Eye (tissue), 1 donor: ENCODE measurements at regions not wholly inside any gene's neighbourhood (a gene's known extent, or its start where the extent isn't known, plus 50 kb on each side); places are given as distances from the start of the nearest gene placed in this dataset.
"Not testable (repeated sequence)": the region's sequence is repeated elsewhere in the genome, so short reads cannot be mapped to it uniquely, and the experiment has no call there.

Source experiments
- DNase-seq: peaks from one replicate; pipeline ENCODE4 v3.0.0-alpha.2; 2015

DNA sequence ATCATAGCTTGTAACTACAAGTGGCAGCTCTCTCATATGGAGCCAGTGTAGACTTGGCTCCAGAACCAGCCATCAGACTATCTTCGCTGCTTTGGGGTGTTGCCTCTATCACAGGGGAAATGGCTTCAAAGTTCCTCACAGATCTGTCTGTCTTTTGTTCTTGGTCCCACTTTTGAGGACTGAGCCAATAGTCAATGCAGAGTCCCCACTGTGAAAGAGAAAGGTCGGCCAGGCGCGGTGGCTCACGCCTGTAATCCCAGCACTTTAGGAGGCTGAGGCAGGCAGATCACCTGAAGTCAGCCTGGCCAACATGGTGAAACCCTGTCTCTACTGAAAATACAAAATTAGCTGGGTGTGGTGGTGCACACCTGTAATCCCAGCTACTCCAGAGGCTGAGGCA, 86.9 kb upstream of the FZD7 start:
- DNase-seq = not testable (repeated sequence)

DNA sequence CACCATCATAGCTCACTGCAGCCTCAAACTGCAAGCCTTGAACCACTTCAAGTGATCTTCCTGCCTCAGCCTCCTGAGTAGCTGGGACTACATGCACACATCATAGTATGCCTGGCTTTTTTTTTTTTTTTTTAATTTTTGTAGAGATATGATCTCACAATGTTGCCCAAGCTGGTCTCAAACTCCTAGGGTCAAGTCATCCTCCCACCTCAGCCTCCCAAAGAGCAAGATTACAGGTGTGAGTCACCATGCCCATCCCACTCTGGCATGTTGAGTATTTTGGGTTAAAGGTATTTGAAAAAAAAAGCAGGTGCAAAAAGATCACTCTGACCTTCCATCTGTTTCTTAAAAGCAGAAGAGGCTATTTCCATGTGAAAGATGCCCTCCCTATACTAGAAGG, 86.4 kb upstream of the FZD7 start:
- DNase-seq = no peak

DNA sequence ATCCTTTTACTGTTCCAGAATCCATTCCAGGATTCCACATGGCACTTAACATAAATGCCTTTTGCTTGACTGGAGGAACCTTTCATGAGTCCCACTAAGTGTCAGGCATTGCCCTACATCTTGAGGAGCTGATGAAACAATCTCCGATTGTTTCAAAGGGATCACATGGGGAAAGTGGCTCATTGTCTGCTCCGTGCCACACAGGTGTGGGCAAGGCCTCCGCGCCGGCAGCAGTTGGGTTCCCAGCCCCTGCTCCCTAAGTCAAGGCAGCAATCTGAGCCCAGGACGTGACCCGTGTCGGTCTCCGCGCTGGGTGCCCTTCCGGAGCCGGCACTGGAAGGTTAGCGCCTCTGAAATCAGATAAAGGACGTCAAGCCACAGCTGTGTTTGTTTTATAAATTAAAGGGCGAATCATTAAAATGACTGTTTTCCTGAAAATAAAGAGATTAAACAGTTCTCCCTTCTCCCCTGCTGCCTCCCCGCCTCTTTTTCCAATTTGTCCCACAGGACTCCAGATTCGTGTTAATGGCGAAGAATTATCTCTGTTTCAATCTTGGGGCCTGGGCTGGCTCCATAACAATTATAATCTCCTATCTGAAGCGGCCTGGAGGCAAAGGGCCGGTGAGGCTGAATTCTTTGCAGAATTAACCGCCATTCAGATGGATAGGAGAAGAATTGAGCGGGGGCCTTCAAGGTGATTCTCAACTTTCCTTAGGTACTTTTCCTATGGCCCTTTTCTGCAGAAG, 84.3 kb upstream of the FZD7 start:
- no peak for DNase-seq

DNA sequence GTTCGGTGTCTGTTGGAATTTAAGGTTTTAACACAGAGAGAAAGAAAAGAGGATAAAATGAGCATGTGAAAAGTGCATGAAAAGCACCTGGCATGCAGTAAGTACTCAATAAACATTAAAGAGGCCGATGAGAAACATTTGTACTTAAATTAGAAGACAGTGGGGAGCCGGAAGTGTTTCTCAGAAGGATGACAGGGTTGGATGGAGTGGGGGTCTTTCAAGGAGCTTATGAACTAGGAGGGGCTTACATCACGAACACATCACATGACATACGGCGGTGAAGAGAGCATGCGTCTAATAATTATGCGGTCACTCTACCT, 83.8 kb upstream of the FZD7 start:
- no peak for DNase-seq

DNA sequence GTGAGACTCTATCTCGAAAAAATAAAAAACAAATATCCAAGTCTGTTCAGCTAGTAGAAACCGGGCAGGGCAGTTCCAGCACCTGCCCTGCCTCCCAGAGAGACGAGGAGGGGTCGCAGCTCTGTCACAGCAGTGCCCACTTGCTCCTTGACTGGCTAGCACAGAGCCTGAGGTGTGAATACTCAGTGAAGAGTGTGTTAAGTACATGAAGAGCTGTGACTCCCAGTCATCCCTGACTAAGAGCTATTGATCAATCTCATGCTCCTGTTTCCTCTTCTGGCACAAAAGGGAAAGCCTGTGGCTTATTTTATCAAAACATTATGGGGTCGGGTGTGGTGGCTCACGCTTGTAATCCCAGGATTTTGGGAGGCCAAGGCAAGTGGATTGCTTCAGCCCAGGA, 83.0 kb upstream of the FZD7 start:
- no peak for DNase-seq

DNA sequence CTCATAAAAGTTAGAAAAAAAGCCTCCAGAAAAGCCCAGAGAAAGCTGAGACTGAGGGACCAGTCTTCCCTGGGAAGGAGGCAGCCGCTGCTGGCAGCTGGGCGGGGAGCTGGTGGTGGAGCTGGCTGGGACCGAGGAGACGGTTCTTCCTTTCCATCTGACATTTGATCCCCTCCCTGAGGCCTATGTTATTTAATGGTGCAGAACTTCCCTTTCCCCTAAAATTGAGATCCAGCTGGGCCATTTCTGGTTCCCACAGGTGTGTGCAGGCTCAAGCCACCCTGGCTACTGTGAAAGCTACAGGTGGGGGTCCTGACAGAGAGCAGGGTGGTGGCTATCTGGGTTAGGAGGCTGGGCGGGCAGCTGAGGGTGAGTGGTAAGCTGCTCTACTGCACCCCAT, 81.5 kb upstream of the FZD7 start:
- DNase-seq = no peak

DNA sequence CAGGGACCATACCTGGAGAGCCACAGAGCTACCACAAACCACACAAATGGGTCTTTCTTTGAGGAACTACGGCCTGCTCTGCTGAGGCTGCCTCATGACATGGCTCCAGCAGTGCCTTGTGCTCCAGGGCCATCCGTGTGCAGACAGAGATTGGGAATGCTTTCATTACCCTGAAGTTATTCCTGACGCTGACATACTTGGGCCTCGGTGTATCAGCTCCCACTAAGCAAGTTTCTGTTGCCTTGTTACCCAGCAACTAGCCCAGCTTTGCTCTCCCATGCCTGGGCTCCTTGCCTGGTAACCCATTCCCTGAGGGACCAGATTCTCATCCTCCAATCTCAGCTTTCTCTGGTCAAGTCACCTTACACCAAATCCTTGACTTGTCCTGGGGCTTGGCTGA, 80.3 kb upstream of the FZD7 start:
- no peak for DNase-seq

DNA sequence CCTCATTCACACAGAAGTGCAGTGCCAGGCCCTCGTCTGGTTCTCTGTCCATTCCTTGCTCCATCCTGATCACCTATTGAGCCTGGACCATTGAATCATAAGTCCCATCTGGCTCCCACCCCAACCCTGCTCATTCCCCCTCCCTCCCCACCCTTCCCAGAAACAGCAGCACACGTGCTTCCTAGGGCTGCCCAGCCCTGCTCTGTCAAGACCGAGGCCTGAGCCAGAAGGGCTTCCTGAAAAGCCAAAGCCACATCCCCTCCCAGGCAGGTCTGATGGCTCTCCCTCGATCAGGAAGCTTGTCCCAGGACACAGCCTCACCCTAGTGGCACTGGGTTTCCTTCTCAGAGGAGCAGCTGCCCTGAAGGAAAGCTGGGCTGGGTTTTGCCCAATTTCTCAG, 79.8 kb upstream of the FZD7 start:
- no peak for DNase-seq

DNA sequence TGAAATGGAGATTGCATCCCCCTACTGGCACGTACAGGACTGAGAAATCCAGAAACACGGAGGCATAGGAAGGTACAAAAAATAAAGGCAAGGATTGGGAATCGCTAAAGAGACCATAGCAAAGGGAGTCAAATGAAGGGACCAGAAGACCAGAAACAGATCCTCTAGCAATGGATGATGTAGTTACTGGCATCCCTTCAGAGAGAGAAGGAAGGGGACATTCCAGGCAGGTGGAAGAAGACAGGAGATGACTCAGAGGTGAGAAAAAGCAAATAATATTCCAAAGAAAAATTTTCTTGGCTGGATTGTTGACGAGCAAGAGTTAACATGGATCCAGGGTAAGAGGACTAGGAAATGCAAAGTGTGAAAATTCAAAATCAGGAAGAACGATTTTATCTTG, 78.4 kb upstream of the FZD7 start:
- no peak for DNase-seq

DNA sequence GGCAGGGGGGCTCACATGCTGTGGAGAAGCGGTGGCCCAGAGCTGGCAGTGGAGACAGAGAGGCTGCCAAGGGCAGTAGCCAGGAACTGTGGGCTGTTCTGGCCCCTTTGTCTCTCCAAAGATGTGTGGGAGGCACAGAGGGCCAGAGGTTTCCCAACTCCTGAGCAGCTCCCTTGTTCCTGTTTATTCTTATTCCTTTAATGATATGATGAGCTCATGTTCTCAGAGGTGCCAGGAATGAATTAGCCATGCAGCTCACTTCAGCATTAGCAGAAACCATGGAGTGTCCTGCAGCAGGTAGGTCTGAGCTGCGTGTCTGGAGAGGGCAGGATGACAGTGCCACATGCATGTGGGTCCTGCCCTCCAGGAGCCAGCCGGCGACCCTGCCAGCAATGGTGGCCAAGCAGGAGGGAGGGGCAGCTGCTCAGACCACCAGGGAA, 77.9 kb upstream of the FZD7 start:
- no peak for DNase-seq

DNA sequence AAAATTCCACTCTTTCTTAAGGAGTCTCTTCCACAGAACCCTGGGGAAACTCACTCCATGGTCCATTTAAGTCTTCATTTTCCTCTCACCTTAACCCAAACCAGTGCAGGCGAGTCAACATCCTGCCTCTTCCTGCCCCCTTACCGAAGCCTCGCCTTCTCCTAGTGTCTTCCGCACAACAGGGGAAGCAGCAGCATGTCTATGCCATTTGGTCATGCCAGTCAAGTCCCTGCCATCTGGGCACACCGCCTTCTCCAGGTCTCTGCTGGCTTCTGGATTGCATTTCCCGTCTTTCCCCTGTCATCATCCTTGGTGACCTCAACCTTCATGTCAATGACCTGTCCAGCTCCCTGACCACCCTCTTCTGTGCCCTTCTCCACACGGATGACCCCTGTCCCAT, 77.3 kb upstream of the FZD7 start:
- DNase-seq = no peak

DNA sequence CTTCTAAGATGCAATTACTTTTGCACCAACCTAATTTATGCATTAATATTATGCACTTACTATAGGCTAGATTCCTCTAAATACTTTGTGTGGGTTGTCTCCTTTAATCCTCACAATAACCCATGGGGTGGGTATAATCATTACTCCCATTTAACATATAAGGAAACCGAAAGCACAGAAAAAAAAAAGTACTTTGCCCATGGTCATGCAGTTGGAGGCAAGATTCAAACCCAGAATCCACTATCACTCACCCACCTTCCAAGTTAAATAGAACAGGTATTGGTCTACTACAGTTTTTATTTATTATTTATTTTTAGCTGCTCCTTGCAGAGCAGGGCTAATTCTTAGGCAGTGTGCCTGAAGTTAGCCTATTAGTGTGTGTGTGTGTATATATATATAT, 76.6 kb upstream of the FZD7 start:
- DNase-seq = no peak

DNA sequence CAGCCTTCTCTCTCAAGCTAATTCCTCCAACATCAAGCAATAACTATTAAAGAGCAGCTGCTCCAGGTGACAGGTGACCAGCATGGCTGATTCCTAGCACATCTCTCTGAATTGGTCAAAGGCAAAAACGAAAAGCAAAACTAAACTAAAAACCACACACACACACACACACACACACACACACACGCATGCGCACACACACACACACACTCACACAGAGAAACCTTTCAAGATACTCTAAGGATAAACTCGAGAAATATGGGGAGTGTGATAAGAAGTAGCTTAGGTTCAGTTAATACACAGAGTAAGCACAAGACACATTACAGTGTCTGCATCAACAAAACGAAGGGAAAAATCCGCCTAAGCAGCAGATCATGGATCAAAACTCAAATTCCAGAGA, 74.5 kb upstream of the FZD7 start:
- DNase-seq = no peak

DNA sequence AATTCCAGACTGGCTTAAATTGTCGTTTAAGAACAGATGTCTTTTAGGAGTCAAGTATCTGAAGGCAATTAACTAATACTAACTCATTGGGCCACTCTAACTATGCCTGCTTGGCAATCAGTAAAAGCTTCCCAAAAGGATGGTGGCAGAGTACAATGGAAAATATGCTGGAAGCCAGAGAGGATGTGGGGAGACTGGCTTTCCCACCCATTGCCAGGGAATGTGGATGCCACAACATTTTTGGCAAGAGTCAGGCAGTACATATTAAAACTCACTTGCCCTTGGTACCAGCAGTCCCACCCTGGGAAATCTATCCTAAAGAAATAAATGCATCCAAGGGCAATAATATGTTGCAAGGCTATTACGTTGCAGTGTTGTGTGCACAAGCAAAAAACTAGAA, 74.0 kb upstream of the FZD7 start:
- DNase-seq = no peak

DNA sequence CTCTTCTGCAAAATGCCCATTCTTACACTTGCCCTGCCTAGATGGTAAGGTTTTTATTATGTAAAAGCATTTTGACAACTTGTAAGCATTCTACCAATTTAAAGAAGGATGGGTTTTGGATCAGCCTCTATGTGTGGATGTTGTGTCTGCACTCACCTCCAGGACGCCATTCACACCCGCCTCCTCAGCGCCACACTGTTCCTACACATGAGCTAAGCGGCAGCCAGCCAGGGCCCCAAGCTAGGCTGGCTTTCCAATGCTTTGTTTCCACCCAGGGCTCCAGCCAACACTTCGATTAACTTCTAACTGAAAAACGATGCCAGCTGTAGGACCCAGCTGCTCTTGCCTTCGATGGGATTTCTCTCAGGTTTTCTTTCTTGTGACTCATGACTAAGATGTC, 73.3 kb upstream of the FZD7 start:
- no peak for DNase-seq

DNA sequence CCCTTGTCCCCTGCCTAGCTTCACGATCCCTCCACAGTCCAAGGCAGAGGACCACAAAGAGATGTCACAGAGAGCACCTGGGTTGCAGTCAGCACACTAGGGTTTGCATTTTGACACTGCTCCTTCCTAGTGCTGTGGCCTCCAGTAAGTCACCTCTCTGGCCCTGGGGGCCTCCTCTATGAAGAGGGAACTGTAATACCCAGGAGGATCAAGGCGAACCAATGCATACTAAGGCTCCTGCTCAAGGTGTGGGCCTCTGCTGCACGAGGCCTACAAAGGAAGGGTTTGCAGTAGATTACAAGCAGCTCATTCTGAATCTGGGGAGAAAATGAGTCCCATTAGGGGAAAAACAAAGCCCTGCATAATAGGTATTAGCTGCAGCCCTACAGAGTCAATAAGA, 72.3 kb upstream of the FZD7 start:
- no peak for DNase-seq

DNA sequence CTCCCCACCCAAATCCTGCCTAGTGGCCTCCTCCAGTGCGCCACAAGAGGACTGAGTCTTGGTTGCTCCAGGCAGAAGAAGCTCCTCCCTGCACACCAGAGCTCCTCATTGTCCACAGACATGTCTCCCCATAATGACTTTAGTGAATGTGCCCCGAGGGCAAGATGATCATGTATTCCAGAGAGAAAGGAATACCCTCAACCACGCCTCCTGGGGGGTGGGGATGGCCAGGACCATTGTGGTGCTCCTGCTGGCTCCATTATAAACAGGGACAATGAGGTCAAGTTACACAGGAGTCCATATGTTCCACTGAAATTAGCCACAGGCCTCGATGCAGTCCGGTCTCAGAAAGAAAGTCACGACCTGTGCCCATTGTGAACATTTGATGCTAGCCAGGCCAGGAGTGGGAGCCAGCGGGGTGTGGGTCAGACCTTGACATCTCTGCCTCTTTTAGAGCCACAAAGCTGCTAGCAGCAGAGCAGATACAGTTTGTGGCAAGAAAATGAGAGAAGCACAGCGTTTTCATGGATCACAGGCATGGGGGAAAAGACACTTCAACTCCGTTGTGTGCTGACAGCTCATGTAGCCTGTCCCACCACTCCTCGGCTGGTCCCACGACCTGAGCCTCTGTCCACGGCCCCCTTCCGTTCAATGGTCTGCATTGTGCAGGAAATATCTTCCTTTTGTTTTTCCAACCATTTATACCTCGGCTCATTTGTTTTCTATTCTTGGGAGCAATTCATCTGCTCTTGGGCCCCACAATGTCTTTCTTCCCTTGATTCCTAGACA, 70.7 kb upstream of the FZD7 start:
- no peak for DNase-seq

DNA sequence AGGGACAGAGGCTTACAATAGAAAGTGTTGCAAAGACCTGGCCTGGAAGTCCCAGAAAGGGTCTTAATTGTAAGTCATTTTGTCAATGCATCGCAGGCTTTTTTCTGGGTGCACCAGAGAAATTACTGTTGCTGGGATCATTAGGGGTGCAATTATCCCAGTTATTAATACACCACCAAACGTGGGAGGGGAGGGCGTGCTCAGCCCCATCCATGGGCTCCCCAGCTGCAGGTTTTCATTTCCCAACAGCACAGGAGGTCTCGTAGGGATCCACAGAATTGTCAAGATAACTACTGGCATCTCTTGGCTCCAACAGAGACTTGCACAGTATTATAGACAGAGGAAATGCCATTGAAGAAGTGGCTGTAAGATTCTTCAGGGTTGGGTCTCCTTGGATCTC, 69.6 kb upstream of the FZD7 start:
- DNase-seq = no peak

DNA sequence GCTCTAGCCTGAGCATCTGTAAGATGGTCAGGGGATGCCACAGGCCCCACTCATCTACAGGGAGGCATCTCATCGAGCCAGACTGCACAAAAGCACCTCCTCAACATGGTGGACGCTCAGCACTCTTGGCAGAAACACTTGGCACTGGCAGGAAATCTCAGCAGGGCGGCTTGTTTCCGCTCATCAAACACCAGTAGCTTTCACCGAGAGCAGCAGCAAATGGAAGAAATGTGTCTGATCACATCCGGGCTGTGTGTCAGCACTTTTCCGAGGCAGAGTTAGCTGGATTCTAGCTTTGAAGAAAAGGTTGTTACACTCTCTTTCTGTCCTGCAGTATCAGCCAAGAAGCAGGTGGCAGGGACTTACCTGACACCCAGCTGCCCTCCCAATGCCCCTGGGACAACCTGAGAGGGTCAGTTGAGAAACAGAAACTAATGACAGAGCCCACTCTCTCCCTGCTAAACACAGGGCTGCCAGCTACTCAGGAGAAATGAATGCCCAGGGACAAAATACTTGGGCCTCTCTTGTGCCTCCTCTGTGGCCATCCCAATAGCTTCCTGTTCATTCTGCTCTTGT, 68.9 kb upstream of the FZD7 start:
- peak; percentile 47 for DNase-seq

DNA sequence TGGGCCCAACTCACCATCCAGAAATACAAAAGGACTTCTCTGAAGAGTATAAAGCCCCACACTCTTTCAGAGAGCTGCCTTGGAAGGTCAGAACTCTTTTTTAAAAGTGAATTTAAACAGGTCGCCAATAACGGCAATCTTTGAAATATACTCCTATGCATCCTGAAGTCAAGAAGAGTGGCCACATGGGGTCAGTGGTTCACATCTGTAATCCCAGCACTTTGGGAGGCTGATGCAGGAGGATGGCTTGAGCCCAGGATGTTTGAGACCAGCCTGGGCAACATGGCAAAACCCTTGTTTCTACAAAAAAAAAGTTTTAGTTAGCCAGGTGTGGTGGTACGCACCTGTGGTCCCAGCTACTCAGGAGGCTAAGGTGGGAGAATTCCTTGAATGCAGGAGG, 68.1 kb upstream of the FZD7 start:
- no peak for DNase-seq

DNA sequence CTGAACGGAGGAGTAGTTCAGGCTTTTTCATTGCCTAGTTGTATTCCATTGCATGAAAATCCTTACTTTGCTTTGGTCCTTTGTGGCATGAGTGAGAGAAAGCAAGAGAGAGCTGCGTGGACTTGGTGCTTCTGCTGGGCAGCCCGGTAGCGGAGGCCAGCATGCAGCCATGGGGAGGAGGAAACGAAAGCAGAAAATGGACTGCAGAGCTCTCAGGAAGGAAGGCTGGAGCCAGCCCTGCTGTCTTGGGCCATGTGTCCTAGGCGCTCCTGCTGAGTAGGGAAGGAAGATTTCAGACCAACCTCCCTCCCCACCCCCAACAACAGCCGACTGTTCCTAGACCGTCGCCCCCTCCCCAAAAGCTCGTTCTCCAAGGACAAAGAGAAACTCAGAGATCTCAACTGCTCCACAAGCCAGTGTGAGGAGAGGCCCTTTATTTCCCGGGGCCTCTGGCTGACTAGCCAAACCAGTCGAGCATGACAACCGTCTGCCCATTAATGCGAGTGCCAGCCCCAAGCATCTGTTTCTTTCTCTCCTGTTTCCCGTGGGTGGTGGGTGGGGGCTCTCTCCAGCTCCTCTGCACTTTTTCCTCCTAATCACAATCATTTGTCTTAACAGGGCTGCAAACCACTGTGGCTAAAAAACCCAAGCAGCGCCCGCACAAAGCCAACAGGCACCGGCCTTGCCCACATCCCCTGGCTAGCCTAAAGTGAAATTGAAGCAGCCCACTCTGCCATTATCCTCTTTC, 66.8 kb upstream of the FZD7 start:
- peak; percentile 76 for DNase-seq

DNA sequence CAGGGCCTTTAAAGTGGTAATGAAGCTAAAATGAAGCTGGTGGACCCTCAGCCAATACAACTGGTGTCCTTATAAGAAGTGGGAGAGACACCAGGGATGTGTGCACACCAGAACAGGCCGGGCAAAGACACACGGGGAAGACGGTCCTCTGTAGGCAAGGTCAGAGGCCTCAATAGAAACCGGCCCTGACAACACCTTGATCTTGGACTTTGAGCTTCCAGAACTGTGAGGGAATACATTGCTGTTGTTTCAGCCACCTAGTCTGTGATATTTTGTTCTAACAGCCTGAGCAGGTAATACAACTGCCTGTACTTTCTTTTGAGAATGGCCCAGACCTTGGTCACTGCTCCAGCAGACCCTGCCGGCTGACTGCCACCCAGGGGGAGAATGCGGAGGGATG, 65.6 kb upstream of the FZD7 start:
- DNase-seq = no peak

DNA sequence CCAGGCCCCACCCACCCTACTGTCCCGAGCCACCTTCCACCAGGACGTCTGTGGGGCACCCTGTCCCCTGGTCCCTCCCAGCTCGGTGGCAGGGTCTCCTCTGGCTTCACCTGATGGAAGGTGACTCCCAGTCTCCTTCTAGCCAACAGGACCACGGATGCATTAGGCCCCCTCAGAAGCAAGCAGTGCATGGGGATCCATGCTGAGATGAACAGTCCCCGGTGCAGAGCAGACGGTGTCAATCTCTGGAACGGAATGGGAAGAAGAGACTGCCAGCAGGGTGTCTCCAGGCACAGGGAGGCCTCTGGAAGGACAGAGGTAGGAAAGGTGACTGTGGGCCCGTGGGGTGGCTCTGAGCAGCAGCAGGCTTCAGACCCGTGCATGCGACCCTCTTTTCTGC, 65.2 kb upstream of the FZD7 start:
- DNase-seq = no peak
